Mucosa of gallbladder (tissue), 1 donor: ENCODE measurements at regions not wholly inside any gene's neighbourhood (a gene's known extent, or its start where the extent isn't known, plus 50 kb on each side); places are given as distances from the start of the nearest gene placed in this dataset.

Source experiments
- DNase-seq: peaks from one replicate; pipeline ENCODE4 v3.0.0-alpha.2; 2020; ENCODE audit warnings: low spot score
- donor health status: DM: no; HTN: no; CAD: no.

- DNase-seq = no peak
These were observed 89.2 kb upstream of the TOMM7 start for GRCh38 chr7:22911889-22912288.

- no peak for DNase-seq
These were observed 87.3 kb upstream of the TOMM7 start for GRCh38 chr7:22909917-22910316.

- no peak for DNase-seq
These were observed 85.2 kb upstream of the TOMM7 start for GRCh38 chr7:22907805-22908204.

- no peak for DNase-seq
These were observed 78.1 kb upstream of the TOMM7 start for GRCh38 chr7:22900784-22901183.

- DNase-seq = no peak
These were observed 77.5 kb upstream of the TOMM7 start for GRCh38 chr7:22900101-22900500.

- DNase-seq = peak; percentile 27
These were observed 74.3 kb upstream of the TOMM7 start for GRCh38 chr7:22896917-22897316.

GRCh38 chr7:22895828-22896165 is 73.1 kb upstream of the TOMM7 start:
- DNase-seq = no peak

GRCh38 chr7:22895140-22895827 is 72.6 kb upstream of the TOMM7 start:
- DNase-seq = no peak

GRCh38 chr7:22894546-22894945 is 71.9 kb upstream of the TOMM7 start:
- DNase-seq = no peak

- no peak for DNase-seq
These were observed 68.1 kb upstream of the TOMM7 start for GRCh38 chr7:22890773-22891172.

- DNase-seq = no peak
These were observed 63.2 kb upstream of the TOMM7 start for GRCh38 chr7:22885797-22886261.

GRCh38 chr7:22884911-22885788 is 62.5 kb upstream of the TOMM7 start:
- no peak for DNase-seq

GRCh38 chr7:22882106-22882505 is 59.5 kb upstream of the TOMM7 start:
- no peak for DNase-seq

- no peak for DNase-seq
These were observed 57.2 kb upstream of the TOMM7 start for GRCh38 chr7:22879709-22880306.

GRCh38 chr7:22879280-22879679 is 56.6 kb upstream of the TOMM7 start:
- no peak for DNase-seq

GRCh38 chr7:22876986-22877729 is 54.5 kb upstream of the TOMM7 start:
- no peak for DNase-seq

- DNase-seq = no peak
These were observed 52.8 kb upstream of the TOMM7 start for GRCh38 chr7:22875470-22875869.

- no peak for DNase-seq
These were observed 52.3 kb upstream of the TOMM7 start for GRCh38 chr7:22874904-22875303.
